ENCODE measurements at regions not wholly inside any gene's neighbourhood (a gene's known extent, or its start where the extent isn't known, plus 50 kb on each side); places are given as distances from the start of the nearest gene placed in this dataset.

DNA sequence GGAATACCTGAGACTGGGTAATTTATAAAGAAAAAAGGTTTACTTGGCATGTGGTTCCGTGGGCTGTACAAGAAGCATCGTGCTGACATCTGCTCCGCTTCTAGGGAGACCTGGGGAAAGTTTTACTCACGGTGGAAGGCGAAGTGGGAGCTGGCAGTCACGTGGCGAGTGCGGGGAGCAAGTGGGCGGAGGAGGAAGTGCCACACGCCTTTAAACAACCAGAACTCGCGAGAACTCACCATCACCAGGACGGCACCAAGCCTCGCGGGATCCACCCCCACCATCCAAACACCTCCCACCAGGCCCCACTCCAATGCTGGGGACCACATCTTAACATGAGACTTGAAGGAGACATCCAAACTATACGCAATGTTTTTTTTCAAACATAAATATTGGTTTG lies 406.2 kb upstream of the IRX4 start:
- TF ChIP-seq, protein P1, sequence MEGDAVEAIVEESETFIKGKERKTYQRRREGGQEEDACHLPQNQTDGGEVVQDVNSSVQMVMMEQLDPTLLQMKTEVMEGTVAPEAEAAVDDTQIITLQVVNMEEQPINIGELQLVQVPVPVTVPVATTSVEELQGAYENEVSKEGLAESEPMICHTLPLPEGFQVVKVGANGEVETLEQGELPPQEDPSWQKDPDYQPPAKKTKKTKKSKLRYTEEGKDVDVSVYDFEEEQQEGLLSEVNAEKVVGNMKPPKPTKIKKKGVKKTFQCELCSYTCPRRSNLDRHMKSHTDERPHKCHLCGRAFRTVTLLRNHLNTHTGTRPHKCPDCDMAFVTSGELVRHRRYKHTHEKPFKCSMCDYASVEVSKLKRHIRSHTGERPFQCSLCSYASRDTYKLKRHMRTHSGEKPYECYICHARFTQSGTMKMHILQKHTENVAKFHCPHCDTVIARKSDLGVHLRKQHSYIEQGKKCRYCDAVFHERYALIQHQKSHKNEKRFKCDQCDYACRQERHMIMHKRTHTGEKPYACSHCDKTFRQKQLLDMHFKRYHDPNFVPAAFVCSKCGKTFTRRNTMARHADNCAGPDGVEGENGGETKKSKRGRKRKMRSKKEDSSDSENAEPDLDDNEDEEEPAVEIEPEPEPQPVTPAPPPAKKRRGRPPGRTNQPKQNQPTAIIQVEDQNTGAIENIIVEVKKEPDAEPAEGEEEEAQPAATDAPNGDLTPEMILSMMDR (IDR thresholded peaks at IDR 0.05; ENCODE audit: low read depth, low read length, poor library complexity, severe bottlenecking) = no peak
- TF ChIP-seq EZH2phosphoT487 (IDR thresholded peaks at IDR 0.05; ENCODE audit: borderline replicate concordance, low read length) = no peak

Data from DOHH2 (cell line).